Putamen (tissue), 1 donor: ENCODE measurements at regions not wholly inside any gene's neighbourhood (a gene's known extent, or its start where the extent isn't known, plus 50 kb on each side); places are given as distances from the start of the nearest gene placed in this dataset.
"Not testable (repeated sequence)": the region's sequence is repeated elsewhere in the genome, so short reads cannot be mapped to it uniquely, and the experiment has no call there.

ENCODE experiments used
- DNase-seq: peaks from one replicate; pipeline ENCODE4 v3.0.0-alpha.2; 2016; ENCODE audit warnings: low spot score

DNA sequence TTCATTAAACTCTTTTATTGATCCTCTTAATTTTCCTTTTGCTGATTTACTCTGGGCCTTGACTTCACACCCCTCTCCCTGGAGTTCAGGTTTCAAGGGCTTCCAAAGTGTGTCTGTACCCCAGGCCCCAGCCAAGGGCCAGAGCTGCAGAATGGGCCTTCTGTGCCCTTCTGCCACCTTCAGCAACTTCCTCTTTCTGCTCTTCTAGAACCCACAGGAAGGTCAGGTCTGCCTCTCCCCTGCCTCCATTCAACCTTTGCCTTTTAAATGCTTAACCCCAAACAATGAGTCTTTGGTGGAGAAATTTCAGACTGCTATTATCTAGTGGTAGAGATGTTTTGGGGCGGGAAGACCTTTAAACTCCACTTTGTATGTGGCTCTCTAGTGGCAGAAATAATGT, 63.1 kb downstream of the TSN start:
- no peak for DNase-seq

DNA sequence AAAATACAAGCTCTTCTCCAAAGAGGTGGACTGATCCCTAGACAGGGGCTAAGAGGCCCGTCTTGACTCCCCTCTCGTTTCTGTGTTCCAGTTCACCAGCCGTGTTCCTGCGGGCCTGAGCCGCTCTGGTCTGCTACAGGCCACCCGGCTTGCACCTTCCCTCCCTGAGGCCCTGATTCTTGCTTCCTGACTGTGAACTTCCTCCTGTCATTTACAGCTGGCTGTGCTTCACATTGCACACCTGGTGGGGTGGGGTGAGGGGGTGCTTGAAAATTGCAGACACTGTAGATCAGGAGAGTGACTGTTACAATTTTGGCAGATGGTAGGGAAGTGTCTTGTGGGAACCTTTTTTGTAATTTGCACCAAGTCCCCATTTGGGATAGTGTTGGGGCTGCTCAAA, 64.4 kb downstream of the TSN start:
- no peak for DNase-seq

DNA sequence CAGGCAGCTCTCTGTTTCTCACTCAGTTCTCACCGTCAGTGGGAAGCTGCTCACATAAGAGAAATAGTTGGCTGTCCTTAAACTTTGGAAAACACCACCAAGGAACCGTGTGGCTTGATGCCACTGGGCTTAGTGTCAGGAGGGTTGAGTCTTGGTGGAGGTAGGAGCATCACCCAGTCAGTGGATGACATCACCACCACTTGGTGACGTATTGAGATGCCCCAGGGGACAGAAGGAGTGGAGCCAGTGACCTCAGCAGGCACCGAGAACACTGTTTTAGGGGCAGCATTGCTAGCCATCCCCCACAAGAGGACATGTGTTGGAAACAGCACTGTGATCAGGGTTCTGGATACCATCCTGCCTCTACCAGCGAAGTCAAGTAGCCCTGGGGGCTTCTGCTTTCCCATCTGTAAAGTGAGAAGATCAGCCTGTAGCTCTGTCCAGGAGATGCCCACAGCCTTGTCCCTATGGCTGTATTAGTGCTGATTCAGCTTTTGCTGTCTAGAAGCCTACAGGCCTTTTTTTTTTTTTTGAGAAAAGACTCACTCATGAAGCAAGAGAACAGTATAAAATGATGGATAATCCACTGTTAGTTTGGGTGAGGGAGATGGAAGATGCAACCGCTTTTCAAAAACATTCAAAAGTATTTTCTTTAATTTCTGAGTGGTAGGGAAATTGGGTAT, 66.2 kb downstream of the TSN start:
- DNase-seq: no peak

DNA sequence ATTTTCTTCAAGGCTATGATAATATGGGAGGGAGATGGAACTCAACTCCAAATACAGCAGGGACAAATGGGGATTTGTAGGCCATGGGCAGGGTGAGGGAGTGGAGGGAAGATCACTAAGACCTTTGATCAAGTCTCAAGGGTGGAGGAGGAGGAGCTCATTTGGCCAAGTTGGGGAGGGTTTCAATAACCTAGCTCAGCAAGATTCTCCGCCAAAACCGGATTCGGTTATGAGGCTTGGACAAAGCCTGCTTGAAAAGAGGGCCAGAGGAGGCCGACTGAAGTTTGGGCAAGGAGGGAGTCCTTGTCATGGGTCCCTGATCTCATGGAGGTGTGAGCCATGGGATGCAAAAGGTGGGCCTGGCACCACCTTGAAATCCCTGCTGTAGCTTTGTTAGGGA, 68.8 kb downstream of the TSN start:
- no peak for DNase-seq

DNA sequence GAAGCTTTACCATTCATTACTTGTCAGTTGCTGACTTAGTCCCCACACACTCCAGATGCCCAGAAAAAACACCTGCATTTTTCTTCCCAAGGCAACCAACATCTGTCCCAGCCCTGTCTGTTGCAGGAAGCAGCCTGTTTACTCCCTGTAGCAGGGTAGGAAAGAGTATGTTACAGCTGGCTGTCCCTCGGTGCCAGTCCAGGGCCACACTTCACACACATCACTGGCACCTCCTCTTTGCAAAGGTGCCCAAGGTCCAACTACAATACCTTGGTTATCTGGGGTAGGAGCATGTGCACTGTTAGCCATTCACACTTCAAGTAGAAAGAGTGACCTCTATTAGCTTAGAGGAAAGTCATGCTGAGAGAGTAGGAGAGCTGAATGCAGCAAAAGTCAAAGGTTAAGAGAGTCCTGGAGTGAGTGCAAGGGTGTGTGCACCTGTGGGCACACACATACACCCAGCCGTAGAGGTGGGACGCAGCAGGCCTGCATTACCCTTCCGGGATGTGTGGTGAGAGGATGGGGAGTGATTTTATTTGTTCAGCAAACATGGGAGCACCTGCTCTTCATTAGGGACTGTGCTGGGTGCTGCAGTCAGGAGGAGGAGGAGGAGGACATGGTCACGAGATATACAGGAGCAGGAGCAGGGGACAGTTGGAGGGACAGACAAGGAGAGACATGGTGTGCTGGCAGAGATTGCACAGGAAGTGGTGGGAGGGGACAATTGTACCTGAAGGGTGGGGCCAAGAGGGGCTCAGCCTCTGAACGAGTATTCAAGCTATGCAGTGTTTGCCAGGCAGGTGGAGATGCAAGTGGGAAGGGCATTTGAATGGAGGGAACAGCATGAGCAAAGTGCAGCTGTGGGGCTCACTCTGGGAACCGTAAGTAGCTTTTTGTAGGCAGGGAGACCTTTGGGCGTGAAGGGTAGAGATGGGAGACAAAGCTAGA, 69.8 kb downstream of the TSN start:
- no peak for DNase-seq

DNA sequence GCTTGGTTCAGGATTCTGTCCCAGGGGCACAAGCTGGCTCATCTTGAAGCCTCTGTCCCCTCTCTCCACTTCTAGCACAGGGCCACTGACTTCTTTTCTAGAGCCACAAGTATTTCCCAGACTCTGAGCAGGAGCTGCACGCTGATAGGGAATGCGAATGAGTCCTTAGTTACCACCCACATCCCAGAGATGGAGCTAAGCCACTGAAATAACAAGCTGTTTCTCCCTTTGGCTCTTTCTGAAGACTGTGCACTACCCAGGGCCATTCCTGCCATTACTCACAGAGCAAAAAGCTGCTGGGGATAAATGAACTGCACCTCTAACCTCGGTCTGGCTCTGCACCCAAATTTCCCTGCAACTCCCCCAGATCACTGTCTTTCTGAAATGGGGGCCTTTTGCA, 70.6 kb downstream of the TSN start:
- DNase-seq: no peak

DNA sequence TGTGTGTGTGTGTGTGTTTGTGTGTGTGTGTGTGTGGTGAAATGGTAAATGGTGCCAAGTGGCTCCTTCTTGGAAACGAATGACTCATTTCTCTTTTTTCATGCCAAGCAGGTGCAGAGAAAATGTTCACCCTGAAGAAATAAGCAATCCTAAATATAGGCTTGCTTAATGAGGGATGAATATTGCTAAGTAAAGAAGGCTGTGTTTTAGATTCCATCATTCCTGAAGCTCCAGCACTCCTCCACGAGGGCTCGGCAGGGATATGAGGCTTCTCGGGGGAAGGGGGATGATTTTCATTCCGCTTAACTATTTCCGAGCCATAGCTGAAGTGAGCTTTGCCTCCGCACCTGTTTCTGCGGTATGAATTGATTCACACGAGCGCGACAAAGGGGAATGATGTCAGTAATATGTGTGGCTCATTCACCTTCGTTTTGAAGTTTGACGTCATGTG, 72.9 kb downstream of the TSN start:
- DNase-seq: peak; percentile 41

DNA sequence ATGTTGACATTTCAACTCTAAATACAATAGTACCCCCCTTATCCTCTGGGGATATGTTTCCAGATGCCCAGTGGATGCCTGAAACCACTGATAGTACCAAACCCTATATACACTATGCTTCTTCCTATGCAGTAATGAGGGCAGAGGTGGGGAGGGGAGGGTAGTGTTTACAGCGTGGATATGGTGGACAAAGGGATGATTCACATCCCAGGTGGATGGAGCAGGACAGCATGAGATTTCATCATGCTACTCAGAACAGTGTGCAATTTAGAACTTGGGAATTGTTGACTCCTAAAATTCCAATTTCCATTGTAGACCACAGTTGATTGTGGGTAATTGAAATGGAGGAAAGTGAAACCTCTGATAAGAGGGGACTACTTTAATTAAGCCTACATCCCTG, 75.4 kb downstream of the TSN start:
- no peak for DNase-seq

DNA sequence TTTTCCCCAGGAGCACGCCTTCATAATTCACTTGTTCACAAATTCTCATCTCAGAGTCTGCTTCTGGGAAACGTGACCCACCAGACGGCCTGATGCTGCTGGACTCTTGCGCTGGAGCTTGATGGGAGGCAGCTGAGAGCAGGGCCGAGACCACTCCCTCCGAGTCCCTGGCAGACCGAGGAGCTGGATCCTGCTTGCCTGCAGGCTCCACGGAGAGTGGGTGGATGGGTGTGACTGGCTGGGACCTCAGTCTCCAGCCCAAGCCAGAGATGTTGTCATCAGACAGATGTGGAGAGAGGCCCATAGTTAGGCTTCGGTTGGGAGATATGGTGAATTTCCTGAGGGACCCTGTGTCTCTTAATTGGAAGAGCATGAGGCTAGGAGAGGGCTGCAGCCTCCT, 76.4 kb downstream of the TSN start:
- no peak for DNase-seq

DNA sequence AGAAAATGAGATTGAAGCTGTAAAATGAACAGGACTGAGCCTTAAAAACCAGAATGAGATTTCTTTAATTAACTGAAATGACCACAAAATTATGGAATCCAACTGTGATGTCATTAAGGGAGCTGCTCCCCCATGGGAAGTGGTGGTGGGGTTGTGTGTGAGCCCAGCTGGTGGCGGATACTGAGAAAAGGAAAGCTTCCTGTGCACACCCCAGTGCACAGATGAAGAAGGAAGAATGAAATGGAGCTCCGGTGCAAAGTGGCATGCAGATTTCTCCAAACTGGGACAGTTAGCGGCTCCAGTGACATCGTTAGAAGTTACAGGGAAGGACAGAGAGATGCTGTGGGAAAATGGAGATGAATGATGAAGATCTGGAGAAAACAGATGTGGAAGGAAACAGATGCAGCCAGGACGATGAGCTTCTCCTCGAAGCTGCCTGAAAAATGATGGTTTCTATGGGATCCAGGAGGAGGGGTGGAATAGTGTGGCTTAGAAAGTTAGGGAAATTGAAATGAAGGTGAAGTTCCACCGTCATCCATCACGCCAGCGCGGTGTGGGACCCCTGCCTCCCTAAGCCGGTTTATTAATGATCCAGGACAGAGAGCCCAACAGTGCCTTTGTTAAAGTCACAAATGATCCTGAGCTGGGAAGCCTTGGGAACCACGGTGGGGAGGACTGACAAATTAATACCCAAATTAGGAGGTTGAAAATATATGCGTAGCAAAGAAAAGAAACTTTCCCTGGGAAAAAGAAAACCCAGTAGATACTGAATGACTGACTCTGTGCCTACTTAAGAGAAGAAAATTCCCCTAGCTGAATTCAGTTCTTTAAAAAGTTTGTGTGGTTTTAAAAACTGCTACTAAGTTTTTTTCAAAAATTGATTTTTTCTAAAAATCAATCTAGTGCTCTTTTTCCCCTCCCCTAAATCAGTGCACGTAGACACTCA, 77.2 kb downstream of the TSN start:
- DNase-seq: no peak

DNA sequence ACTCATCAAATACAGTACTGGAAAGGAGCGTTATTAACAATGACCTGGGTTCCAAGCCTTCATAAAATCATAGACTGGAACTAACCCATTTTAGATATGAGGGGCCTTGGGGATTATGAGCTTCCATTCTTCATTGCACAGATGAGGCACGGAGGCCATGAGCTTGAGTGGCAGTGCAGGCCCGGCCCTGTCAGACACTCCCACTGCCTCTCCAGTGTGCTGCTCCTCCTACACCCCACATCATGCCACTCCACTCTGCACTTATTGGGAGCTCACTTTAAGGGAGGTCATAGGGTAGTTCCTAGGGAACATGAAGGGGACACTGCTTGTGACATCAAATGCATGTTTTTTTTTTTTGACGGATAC, 77.9 kb downstream of the TSN start:
- DNase-seq: no peak

DNA sequence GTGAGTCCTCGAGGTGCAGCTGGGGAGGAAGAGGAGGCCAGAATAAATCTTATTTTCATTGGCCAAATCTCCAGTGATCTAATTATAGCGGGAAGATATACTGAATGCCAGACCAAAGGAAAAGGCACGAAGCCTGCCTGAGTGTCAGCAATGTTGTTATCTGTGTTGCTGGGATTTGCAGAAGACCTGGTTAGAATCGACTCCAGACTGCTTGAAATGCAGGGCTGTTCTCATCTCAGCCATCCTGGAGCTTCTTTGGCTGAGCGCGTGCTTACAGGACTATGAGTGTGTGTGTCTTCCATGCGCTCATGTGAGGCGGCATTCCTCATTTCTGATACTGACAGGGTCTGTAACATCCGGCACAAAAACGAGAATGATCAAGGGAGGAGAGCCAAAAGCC, 81.2 kb downstream of the TSN start:
- no peak for DNase-seq

DNA sequence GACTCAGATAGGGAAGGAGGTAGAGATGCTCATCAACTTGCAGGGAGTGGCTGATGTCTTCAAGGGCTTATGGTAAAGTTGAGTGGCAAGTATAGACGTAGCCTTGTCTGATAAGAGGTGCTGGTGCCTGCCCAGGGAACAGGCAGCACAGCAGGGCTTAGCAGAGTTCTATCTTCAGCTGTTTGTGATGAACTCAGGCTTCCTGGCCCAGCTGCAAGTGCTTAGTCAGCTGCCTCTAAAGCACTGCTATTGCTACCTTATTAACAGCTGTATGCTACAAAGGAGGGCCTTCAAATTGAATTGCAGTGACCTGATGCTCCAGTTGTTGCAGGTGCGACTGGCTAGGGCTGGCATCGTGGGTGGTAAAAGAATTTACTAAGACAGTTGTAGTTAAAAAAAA, 82.1 kb downstream of the TSN start:
- DNase-seq: no peak

DNA sequence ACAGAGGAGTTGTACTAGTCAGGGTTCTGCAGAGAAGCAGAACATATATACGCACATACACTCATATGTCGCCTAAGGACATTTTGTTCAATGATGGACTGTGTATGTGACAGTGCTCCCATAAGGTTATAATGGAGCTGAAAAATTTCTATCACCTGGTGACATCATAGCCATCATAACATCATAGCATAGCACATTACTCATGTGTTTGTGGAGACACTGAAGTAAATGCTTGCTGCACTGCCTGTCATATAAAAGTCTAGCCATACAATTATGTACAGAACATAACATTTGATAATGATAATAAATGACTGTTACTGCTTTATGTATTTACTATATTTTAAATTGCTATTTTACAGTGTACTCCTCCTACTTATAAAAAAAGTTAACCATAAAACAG, 83.1 kb downstream of the TSN start:
- DNase-seq: no peak

DNA sequence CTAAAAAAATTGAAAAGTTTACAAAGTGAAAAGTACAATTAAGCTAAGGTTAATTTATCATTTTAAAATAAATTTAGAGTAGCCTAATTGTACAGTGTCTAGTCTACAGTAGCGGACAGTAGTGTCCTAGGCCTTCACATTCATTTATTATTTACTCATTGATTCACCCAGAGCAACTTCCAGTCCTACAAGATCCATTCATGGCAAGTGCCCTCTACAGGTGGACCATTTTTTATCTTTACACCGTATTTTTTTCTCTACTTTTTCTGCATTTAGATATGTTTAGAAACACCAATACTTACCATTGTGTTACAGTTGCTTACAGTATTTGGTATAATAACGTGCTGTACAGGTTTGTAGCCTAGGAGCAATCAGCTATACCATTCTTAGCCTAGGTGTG, 84.1 kb downstream of the TSN start:
- no peak for DNase-seq

DNA sequence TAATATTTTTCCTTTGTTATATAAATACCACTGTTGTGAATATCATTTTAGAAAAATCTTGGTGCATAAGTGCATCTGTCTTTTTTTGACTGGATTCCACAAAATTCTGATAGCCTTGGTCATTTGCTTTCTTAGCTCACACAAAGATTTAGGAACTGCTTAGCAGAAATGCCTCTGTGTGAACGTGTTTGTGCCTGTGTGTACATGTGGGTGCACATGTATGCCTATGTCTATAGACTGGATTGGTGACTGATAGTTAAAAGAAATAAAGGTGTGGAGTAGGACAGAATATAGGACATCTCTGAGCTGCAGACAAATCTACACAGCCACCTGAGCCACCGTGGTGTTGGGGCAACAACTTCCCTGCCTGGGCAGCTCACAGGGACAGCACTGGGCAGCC, 93.8 kb downstream of the TSN start:
- DNase-seq: no peak

DNA sequence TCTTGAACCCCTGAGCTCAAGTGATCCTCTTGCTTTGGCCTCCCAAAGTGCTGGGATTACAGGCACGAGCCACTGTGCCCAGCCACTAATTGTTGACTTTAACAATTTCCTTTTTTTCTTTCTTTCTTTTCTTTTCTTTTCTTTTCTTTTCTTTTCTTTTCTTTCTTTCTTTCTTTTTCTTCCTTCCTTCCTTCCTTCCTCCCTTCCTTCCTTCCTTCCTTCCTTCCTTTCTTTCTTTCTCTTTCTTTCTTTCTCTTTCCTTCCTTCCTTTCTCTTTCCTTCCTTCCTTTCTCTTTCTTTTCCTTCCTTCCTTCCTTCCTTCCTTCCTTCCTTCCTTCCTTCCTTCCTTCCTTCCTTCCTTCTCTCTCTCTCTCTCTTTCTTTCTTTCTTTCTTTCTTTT, 97.7 kb downstream of the TSN start:
- DNase-seq: not testable (repeated sequence)

DNA sequence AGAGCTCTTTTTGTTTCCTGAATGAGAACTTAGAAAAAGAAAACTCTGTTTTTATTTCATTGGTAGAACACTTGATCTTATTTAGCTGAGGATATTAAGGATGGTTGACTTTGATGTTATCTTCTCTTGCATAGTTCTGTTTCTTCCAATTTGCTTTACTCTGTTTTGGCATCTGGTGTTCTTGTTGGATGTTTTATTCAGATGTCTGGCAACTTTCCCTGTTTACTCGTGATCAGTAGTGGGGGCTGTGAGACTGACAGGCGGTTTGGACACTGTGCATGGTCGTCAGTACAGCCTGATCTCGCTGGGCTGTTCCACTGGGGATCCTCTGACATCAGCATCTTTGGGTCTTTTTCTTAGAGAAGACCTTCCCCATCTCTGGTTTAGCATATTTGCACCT, 100.1 kb downstream of the TSN start:
- no peak for DNase-seq

DNA sequence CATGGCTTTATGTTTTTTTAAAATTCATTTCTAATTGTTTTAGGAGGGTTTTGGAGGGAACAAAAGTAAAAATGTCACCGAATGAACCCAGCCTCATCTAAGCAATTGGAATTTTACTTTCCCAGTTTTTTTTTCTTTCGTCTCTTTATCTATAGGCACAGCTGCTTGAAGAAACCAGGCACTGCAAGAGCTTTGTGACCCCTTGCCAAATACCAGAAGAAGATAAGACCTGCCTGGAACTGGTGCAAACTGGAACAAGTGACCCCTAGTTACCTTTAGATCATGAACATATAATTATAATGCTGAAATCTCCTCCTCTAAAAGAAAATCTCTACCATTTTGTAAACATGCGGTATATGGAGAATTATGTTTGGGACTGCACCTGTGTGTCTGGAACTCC, 100.9 kb downstream of the TSN start:
- DNase-seq: no peak

DNA sequence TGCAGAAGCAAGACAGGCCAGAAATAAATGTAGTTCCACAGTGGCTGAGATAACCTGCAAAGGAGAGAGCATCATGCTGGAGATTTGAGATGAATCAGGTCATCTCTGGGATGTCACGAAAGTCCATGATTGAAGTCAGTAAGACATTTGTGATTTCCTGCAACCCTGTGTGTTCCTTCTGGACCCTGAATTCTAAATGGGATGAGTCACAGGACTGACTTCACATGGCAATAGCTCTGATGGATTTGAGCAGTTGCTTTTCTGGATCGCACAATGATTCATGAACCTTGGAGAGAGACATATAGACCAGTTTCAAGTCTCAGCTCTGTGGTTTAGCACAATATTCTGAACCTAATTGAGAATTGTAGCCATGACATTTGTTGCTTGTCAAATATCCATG, 102.9 kb downstream of the TSN start:
- DNase-seq: no peak

DNA sequence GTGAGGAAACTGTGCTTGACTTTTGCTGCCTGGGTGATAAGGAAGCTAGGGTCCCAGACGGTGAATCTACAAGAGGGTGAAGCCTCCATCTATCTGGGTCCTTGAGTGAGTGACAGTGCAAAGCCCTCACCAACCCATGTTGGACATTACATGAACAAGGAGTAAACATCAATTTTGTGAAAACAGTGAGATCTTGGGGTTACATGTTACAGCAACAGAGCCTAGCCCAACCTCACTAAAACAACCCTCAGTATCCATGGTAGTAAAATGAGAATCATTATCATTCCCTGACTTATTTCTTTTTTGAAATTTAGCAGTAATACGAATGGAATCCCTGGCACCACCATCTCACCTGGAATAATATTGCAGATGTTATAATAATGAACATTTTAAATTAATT, 103.4 kb downstream of the TSN start:
- DNase-seq: no peak

DNA sequence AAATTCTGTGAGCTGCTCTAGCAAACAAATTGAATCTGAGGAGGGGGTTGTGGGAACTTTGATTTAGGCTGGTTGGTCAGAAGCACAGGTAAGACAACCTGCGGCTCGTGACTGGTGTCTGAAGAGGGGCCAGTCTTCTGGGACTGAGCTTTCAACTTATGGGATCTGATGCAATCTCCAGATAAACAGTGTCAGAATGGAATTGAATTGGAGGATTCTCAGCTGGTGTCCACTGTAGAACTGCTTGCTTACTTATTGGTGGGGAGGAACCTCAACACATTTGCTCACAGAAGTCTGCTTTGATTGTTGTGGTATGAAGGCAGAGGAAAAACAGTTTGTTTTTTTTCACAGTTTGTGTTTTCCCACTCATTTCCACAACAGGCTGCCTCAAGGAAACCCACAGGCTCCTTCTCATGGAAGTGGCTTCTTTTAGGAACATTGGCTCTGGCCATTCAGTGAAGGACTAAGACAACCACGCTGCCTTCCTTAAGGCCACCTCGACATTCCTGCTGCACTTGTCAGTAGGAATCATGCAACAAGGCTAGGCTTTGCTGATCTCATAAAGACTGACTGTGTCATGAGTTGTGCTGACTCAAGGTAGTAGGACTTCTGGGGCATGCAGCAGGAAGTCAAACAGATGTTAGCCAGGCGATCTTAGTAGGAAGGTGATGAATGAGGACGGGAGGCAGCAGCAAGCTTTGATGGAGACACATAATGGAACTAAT, 104.7 kb downstream of the TSN start:
- DNase-seq: no peak
